Lung microvascular endothelial cell (primary cell): ENCODE measurements at regions not wholly inside any gene's neighbourhood (a gene's known extent, or its start where the extent isn't known, plus 50 kb on each side); places are given as distances from the start of the nearest gene placed in this dataset.
A peak's percentile ranks its signal among the peaks of the same experiment; 100 is the strongest.
"Not testable (repeated sequence)": the region's sequence is repeated elsewhere in the genome, so short reads cannot be mapped to it uniquely, and the experiment has no call there.

Source experiments
- DNase-seq, 2 donors: peaks; one replicate each; pipeline versions ENCODE4 v3.0.0 to v3.0.0-alpha.2; 2010; ENCODE audit warnings: low read depth in 2 of 2

- no peak for DNase-seq
These were observed 583.9 kb upstream of the API5 start for GRCh38 chr11:42727879-42728278.

GRCh38 chr11:42762348-42762747, 549.4 kb upstream of the API5 start:
- no peak for DNase-seq

- DNase-seq = no peak
These were observed 546.9 kb upstream of the API5 start for GRCh38 chr11:42764936-42765335.

- no peak for DNase-seq
These were observed 543.2 kb upstream of the API5 start for GRCh38 chr11:42768576-42768975.

- DNase-seq = peak; percentile 24 to 27
These were observed 541.2 kb upstream of the API5 start for GRCh38 chr11:42770444-42771065.

- no peak for DNase-seq
These were observed 538.9 kb upstream of the API5 start for GRCh38 chr11:42772886-42773285.

GRCh38 chr11:42773729-42774128, 538.1 kb upstream of the API5 start:
- no peak for DNase-seq

GRCh38 chr11:42774567-42774966, 537.2 kb upstream of the API5 start:
- DNase-seq = no peak

- no peak for DNase-seq
These were observed 534.0 kb upstream of the API5 start for GRCh38 chr11:42777776-42778175.

GRCh38 chr11:42778193-42778592, 533.6 kb upstream of the API5 start:
- DNase-seq = no peak

GRCh38 chr11:42779555-42779954, 532.2 kb upstream of the API5 start:
- DNase-seq = no peak

GRCh38 chr11:42786981-42787380, 524.8 kb upstream of the API5 start:
- DNase-seq = no peak

GRCh38 chr11:42795483-42795882, 516.3 kb upstream of the API5 start:
- not testable (repeated sequence) for DNase-seq

GRCh38 chr11:42800041-42800440, 511.8 kb upstream of the API5 start:
- no peak for DNase-seq

GRCh38 chr11:42802201-42802899, 509.4 kb upstream of the API5 start:
- DNase-seq = no peak

- DNase-seq = no peak
These were observed 505.6 kb upstream of the API5 start for GRCh38 chr11:42806191-42806590.

- no peak for DNase-seq
These were observed 499.4 kb upstream of the API5 start for GRCh38 chr11:42812361-42812760.

- no peak for DNase-seq
These were observed 498.8 kb upstream of the API5 start for GRCh38 chr11:42812960-42813359.

GRCh38 chr11:42816471-42816870, 495.3 kb upstream of the API5 start:
- DNase-seq = no peak

- no peak for DNase-seq
These were observed 492.7 kb upstream of the API5 start for GRCh38 chr11:42819126-42819525.

- DNase-seq = not testable (repeated sequence)
These were observed 489.6 kb upstream of the API5 start for GRCh38 chr11:42822188-42822587.

- DNase-seq = no peak
These were observed 488.2 kb upstream of the API5 start for GRCh38 chr11:42823546-42823945.

- DNase-seq = no peak
These were observed 487.7 kb upstream of the API5 start for GRCh38 chr11:42824067-42824466.
